Right lung (tissue), 2 donors: ENCODE measurements at regions not wholly inside any gene's neighbourhood (a gene's known extent, or its start where the extent isn't known, plus 50 kb on each side); places are given as distances from the start of the nearest gene placed in this dataset.
A peak's percentile ranks its signal among the peaks of the same experiment; 100 is the strongest.

Experiments used
- DNase-seq, 2 donors: peaks; one replicate each; pipeline ENCODE4 v3.0.0-alpha.2; 2013

- DNase-seq: no peak
These were observed 575.9 kb upstream of the ZEB2 start for GRCh38 chr2:145095641-145096435.

- DNase-seq: no peak
These were observed 574.5 kb upstream of the ZEB2 start for GRCh38 chr2:145094370-145094769.

GRCh38 chr2:145091967-145092366, 572.0 kb upstream of the ZEB2 start:
- no peak for DNase-seq

GRCh38 chr2:145090841-145091761, 571.2 kb upstream of the ZEB2 start:
- no peak for DNase-seq

- DNase-seq: no peak
These were observed 568.8 kb upstream of the ZEB2 start for GRCh38 chr2:145088756-145089155.

- DNase-seq: peak in 1 of 2 donors; percentile 38
These were observed 567.0 kb upstream of the ZEB2 start for GRCh38 chr2:145086910-145087309.

- DNase-seq: no peak
These were observed 565.7 kb upstream of the ZEB2 start for GRCh38 chr2:145085612-145086011.

- DNase-seq: no peak
These were observed 560.5 kb upstream of the ZEB2 start for GRCh38 chr2:145080426-145080825.

- no peak for DNase-seq
These were observed 559.7 kb upstream of the ZEB2 start for GRCh38 chr2:145079641-145080040.

- no peak for DNase-seq
These were observed 559.0 kb upstream of the ZEB2 start for GRCh38 chr2:145078923-145079322.

- no peak for DNase-seq
These were observed 556.2 kb upstream of the ZEB2 start for GRCh38 chr2:145076085-145076484.

GRCh38 chr2:145075454-145076062, 555.6 kb upstream of the ZEB2 start:
- no peak for DNase-seq

GRCh38 chr2:145070703-145071102, 550.8 kb upstream of the ZEB2 start:
- no peak for DNase-seq

- no peak for DNase-seq
These were observed 548.6 kb upstream of the ZEB2 start for GRCh38 chr2:145068509-145068908.

GRCh38 chr2:145067549-145068030, 547.7 kb upstream of the ZEB2 start:
- DNase-seq: no peak

- DNase-seq: no peak
These were observed 547.1 kb upstream of the ZEB2 start for GRCh38 chr2:145066856-145067548.

- DNase-seq: peak in 1 of 2 donors; percentile 25
These were observed 546.3 kb upstream of the ZEB2 start for GRCh38 chr2:145066151-145066661.

GRCh38 chr2:145065342-145065741, 545.4 kb upstream of the ZEB2 start:
- no peak for DNase-seq

- no peak for DNase-seq
These were observed 544.6 kb upstream of the ZEB2 start for GRCh38 chr2:145064511-145064910.

- DNase-seq: no peak
These were observed 541.0 kb upstream of the ZEB2 start for GRCh38 chr2:145060876-145061275.

GRCh38 chr2:145059914-145060313, 540.0 kb upstream of the ZEB2 start:
- no peak for DNase-seq
